HEK293T (cell line): ENCODE measurements at regions not wholly inside any gene's neighbourhood (a gene's known extent, or its start where the extent isn't known, plus 50 kb on each side); places are given as distances from the start of the nearest gene placed in this dataset.

Experiments
- CTCF ChIA-PET: fragments of 350-600 bp; formaldehyde crosslinking; extraction: SDS; loops from one replicate; lab custom pipeline; 2021; ENCODE audit warnings: antibody characterized with exemption, inconsistent platforms; lab: Yijun Ruan, JAX
- POLR2A ChIA-PET: fragments of 350-600 bp; formaldehyde crosslinking; extraction: SDS; loops from one replicate; lab custom pipeline; 2020; ENCODE audit warnings: antibody characterized with exemption, inconsistent platforms; lab: Yijun Ruan, JAX
- DNase-seq: peaks from one replicate; pipeline ENCODE4 v3.0.0; 2012; ENCODE audit warnings: mixed read lengths; ENCODE audit errors: extremely low spot score
- ARNT ChIP-seq: fragments of 450-650 bp; IDR thresholded peaks from 2 replicates; pipeline ENCODE4 v1.6.1; 2017; ENCODE audit warnings: mild to moderate bottlenecking
- BHLHE40 ChIP-seq: fragments of 450-650 bp; IDR thresholded peaks from 2 replicates; pipeline ENCODE4 v1.6.1; 2016; ENCODE audit warnings: mild to moderate bottlenecking, moderate library complexity, borderline replicate concordance
- CTBP1 ChIP-seq: fragments of 450-650 bp; IDR thresholded peaks from 2 replicates; pipeline ENCODE4 v1.6.1; 2016; ENCODE audit warnings: borderline replicate concordance
- ELF4 ChIP-seq: fragments of 450-650 bp; IDR thresholded peaks from 2 replicates; pipeline ENCODE4 v1.6.1; 2017; ENCODE audit warnings: antibody characterized with exemption
- FOXA1 ChIP-seq: fragments of 450-650 bp; IDR thresholded peaks from 2 replicates; pipeline ENCODE4 v1.6.1; 2016; ENCODE audit warnings: mild to moderate bottlenecking
- FOXK2 ChIP-seq: fragments of 450-650 bp; IDR thresholded peaks from 2 replicates; pipeline ENCODE4 v1.6.1; 2016; ENCODE audit warnings: mild to moderate bottlenecking
- FOXM1 ChIP-seq: fragments of 450-650 bp; IDR thresholded peaks from 2 replicates; pipeline ENCODE4 v1.6.1; 2017; ENCODE audit warnings: mild to moderate bottlenecking, borderline replicate concordance
- HDGF ChIP-seq: fragments of 450-650 bp; IDR thresholded peaks from 2 replicates; pipeline ENCODE4 v1.6.1; 2017; ENCODE audit warnings: antibody characterized with exemption, borderline replicate concordance
- L3MBTL2 ChIP-seq: fragments of 450-650 bp; conservative IDR thresholded peaks from 2 replicates; pipeline ENCODE4 v1.6.1; 2016; ENCODE audit warnings: mild to moderate bottlenecking
- LEF1 ChIP-seq: fragments of 450-650 bp; IDR thresholded peaks from 2 replicates; pipeline ENCODE4 v1.6.1; 2017; ENCODE audit warnings: mild to moderate bottlenecking, borderline replicate concordance
- NFRKB ChIP-seq: fragments of 450-650 bp; IDR thresholded peaks from 2 replicates; pipeline ENCODE4 v1.6.1; 2016; ENCODE audit warnings: mild to moderate bottlenecking, moderate library complexity
- PKNOX1 ChIP-seq: fragments of 450-650 bp; IDR thresholded peaks from 2 replicates; pipeline ENCODE4 v1.6.1; 2016
- SP1 ChIP-seq: fragments of 450-650 bp; IDR thresholded peaks from 2 replicates; pipeline ENCODE4 v1.6.1; 2017
- SUZ12 ChIP-seq: fragments of 450-650 bp; IDR thresholded peaks from 2 replicates; pipeline ENCODE4 v1.6.1; 2016; ENCODE audit warnings: mild to moderate bottlenecking
- TARDBP ChIP-seq: fragments of 450-650 bp; IDR thresholded peaks from 2 replicates; pipeline ENCODE4 v1.6.1; 2016
- ZNF384 ChIP-seq: fragments of 450-650 bp; IDR thresholded peaks from 2 replicates; pipeline ENCODE4 v1.6.1; 2016

DNA sequence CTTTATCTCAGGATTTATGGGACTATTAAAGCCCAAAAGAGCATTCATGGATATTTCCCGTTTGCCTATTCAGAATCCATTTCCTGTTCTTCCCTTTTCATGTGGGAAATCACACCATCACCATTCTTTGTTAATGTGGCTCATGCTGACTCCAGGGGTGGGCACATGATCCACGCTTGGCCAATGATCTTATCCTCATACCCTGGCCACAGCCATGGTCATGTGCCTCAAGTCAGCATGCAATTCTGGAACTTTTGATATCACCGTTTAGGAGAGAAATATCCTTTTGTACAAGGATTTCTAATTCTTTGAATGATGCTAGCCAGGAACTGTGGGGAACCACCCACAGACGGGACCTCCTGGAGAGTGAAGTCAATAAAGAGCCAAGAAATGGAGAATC, 272.2 kb downstream of the PRELID2 start:
- DNase-seq: no peak
- no peak for TF ChIP-seq ZNF384
- no peak for TF ChIP-seq HDGF
- TF ChIP-seq SUZ12: no peak
- no peak for TF ChIP-seq FOXM1
- TF ChIP-seq TARDBP: no peak
- TF ChIP-seq FOXA1: no peak
- TF ChIP-seq LEF1: no peak
- no peak for TF ChIP-seq L3MBTL2
- no peak for TF ChIP-seq NFRKB
- TF ChIP-seq CTBP1: no peak
- no peak for TF ChIP-seq BHLHE40
- no peak for TF ChIP-seq ELF4
- no peak for TF ChIP-seq ARNT
- TF ChIP-seq SP1: no peak
- POLR2A ChIA-PET: no interaction called here
- CTCF ChIA-PET: no interaction called here

GRCh38 chr5:145558288-145558687, 276.9 kb downstream of the PRELID2 start:
- ChIA-PET POLR2A (no interaction called here), CTCF (no interaction called here)
- no peak for DNase-seq
- TF ChIP-seq SP1 (no peak), BHLHE40 (no peak)

DNA sequence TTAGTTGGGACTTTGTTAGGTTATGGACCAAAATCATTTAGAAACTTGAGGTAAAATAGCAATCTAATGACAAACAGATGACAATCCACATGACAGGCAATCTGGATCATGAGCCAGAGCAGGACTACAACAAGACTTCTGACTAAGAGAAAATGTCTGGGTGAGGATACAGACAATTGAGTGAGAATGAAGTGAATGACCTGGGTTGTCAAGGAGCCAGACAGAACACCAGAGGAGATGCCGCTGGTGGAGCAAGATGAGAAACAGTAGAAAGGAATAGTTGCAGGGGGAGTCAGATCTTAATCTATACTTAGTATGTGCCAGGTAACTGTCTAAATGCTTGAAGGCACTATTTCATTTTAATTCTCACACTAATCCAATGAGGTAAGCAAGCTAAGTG, 277.8 kb downstream of the PRELID2 start:
- TF ChIP-seq L3MBTL2 (no peak), PKNOX1 (no peak), FOXA1 (no peak), NFRKB (no peak), FOXK2 (no peak), HDGF (no peak)
- ChIA-PET CTCF (interaction anchor here (0.6 kb wide), 1 partner anchor 12 kb away, joined by 4 read pairs; no protein-coding TSS in a partner anchor), POLR2A (no interaction called here)
- DNase-seq: no peak

- ChIA-PET CTCF (no interaction called here), POLR2A (no interaction called here)
- TF ChIP-seq LEF1 (no peak), HDGF (no peak)
- no peak for DNase-seq
Measured at GRCh38 chr5:145554399-145554798, 280.7 kb downstream of the PRELID2 start.

DNA sequence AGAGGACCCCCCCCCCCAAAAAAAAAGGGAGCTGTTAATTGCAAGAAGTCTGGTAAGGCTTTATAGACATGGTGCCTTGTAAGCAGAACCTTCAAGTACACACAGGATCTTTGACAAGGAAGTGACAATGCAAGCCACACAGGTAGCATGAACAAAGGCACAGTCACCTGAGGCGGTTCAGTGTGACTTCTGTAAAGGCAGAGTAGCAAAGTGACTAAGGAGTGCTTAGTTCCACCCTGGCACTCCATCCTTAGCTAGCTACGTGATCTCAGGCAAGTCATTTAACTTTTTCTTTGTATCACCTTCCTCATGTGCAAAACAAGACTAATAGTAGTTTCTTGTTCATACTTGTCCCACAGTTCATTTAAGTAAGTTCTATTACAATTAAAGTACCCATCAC, 282.0 kb downstream of the PRELID2 start:
- no peak for DNase-seq
- TF ChIP-seq TARDBP (no peak), ARNT (no peak), BHLHE40 (no peak), CTBP1 (no peak), PKNOX1 (no peak), FOXM1 (no peak), SP1 (no peak), FOXA1 (no peak), ZNF384 (no peak), SUZ12 (no peak), HDGF (no peak), LEF1 (no peak), L3MBTL2 (no peak), ELF4 (no peak)
- ChIA-PET POLR2A (no interaction called here), CTCF (no interaction called here)

DNA sequence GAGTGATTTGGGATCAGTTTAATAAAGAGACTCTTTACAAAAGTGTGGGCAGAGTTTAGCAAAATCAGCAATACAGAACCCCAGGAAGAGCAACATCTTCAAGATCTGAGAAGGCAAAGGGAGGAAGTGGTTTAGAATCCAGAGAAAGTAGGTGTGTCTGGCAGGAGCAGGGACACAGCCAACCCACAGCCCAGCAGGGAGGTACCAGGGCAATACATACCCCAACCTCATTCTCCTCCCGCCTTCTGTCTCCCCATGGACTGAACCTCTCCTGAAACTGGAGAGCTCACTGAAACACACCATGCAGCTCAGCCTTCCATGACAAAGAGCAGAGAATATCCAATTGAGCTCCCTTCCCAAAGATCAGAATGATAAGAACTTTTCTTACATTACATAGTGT, 283.4 kb downstream of the PRELID2 start:
- no peak for DNase-seq
- ChIA-PET POLR2A (no interaction called here), CTCF (no interaction called here)
- no peak for TF ChIP-seq FOXK2

DNA sequence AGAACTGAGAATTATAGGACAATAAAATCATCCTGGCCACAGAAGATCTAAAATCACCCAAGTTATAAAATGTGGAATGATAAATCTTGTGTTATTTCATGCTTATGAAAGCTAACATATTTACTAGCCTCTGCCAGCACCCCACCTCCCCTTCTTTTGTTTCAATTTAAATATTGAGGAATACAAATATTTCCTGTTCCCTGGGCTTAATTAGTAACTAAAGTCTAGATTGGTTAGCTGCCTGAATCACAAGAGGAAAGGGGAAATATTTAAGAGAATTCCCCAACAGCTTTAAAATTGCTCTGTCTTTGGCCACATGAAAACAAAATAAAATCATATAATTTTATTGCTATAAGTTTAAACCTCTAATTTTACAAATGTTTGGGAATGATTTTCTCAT, 287.0 kb downstream of the PRELID2 start:
- ChIA-PET CTCF (no interaction called here), POLR2A (no interaction called here)
- TF ChIP-seq SP1 (no peak), NFRKB (no peak)
- DNase-seq: no peak

DNA sequence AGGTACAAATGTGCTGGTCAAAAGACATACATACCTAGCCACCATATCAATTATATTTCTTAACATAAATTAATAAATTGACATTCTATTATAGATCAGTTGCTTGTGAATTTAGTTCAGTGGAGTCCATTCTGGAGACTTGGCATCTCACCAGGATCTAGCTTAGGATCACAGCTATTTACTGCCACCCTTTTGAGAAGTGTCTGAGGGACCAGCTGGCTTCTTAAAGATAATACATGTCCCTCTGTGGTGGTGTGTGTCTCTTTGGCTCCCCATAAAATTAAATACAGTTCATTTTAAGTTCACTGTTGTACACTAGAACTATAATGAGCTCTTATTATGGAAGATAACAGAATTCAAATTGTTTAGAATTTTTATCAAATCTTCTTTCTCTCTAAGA, 290.7 kb downstream of the PRELID2 start:
- ChIA-PET POLR2A (no interaction called here), CTCF (no interaction called here)
- DNase-seq: no peak
- TF ChIP-seq FOXK2 (no peak), L3MBTL2 (no peak), TARDBP (no peak), ELF4 (no peak), SUZ12 (no peak), ZNF384 (no peak), FOXA1 (no peak), CTBP1 (no peak), NFRKB (no peak), BHLHE40 (no peak), SP1 (no peak), LEF1 (no peak), FOXM1 (no peak), ARNT (no peak)
